SK-N-SH treated with all-trans-retinoic acid at 6 μM for 48 hours (cell line): ENCODE measurements at regions not wholly inside any gene's neighbourhood (a gene's known extent, or its start where the extent isn't known, plus 50 kb on each side); places are given as distances from the start of the nearest gene placed in this dataset.
A peak's percentile ranks its signal among the peaks of the same experiment; 100 is the strongest.

ENCODE experiments used
- ATAC-seq: fragments of 200-7000 bp; cut with Tn5 transposase; 3 replicates; pipeline ENCODE4 v1.9.1; 2020; ENCODE audit warnings: mild to moderate bottlenecking, moderate library complexity
- BACH2 ChIP-seq: fragments of 250-450 bp; sonication (Bioruptor Pico); IDR thresholded peaks from 2 replicates; pipeline ENCODE4 v1.9.0; 2021; ENCODE audit warnings: mild to moderate bottlenecking, borderline replicate concordance
- ESRRG ChIP-seq: fragments of 250-450 bp; sonication (Bioruptor Pico); IDR thresholded peaks from 2 replicates; pipeline ENCODE4 v1.6.1; 2021; ENCODE audit warnings: mild to moderate bottlenecking
- GLIS3 ChIP-seq: fragments of 250-450 bp; sonication (Bioruptor Pico); IDR thresholded peaks from 2 replicates; pipeline ENCODE4 v1.5.0; 2020; ENCODE audit warnings: mild to moderate bottlenecking, moderate library complexity
- ISL1 ChIP-seq: fragments of 250-450 bp; sonication (Bioruptor Pico); IDR thresholded peaks from 2 replicates; pipeline ENCODE4 v2.1.2; 2022; ENCODE audit warnings: mild to moderate bottlenecking, moderate library complexity
- PPARA ChIP-seq: fragments of 250-450 bp; sonication (Bioruptor Pico); IDR thresholded peaks from 2 replicates; pipeline ENCODE4 v1.5.0; 2020; ENCODE audit warnings: mild to moderate bottlenecking, borderline replicate concordance
- RARB ChIP-seq: fragments of 250-450 bp; sonication (Bioruptor Pico); IDR thresholded peaks from 2 replicates; pipeline ENCODE4 v1.8.0; 2021; ENCODE audit warnings: mild to moderate bottlenecking, moderate library complexity
- SNAI2 ChIP-seq: fragments of 250-450 bp; sonication (Bioruptor Pico); IDR thresholded peaks from 2 replicates; pipeline ENCODE4 v1.5.0; 2020; ENCODE audit warnings: mild to moderate bottlenecking, moderate library complexity
- TCF4 ChIP-seq: fragments of 250-450 bp; sonication (Bioruptor Pico); IDR thresholded peaks from 2 replicates; pipeline ENCODE4 v1.8.0; 2021; ENCODE audit warnings: mild to moderate bottlenecking, moderate library complexity, borderline replicate concordance
- TOX ChIP-seq: fragments of 250-450 bp; sonication (Bioruptor Pico); IDR thresholded peaks from 2 replicates; pipeline ENCODE4 v1.8.0; 2021; ENCODE audit warnings: mild to moderate bottlenecking, moderate library complexity, borderline replicate concordance
- ZC3H10 ChIP-seq: fragments of 250-450 bp; sonication (Bioruptor Pico); IDR thresholded peaks from 2 replicates; pipeline ENCODE4 v1.5.1; 2021; ENCODE audit warnings: mild to moderate bottlenecking, moderate library complexity
- ZFP3 ChIP-seq: fragments of 250-450 bp; sonication (Bioruptor Pico); IDR thresholded peaks from 2 replicates; pipeline ENCODE4 v1.5.0; 2020; ENCODE audit warnings: mild to moderate bottlenecking, moderate library complexity
- ZNF565 ChIP-seq: fragments of 450-650 bp; formaldehyde crosslinking; conservative IDR thresholded peaks from 2 replicates; pipeline ENCODE4 v1.5.0; 2020; ENCODE audit warnings: low read depth, mild to moderate bottlenecking, moderate library complexity
- ZNF70 ChIP-seq: fragments of 450-650 bp; formaldehyde crosslinking; IDR thresholded peaks from 2 replicates; pipeline ENCODE4 v1.5.0; 2020; ENCODE audit warnings: mild to moderate bottlenecking, moderate library complexity
- ZNF8 ChIP-seq: fragments of 450-650 bp; formaldehyde crosslinking; IDR thresholded peaks from 2 replicates; pipeline ENCODE4 v1.5.0; 2020; ENCODE audit warnings: mild to moderate bottlenecking, moderate library complexity
- TF ChIP-seq, protein P1 (sequence below): fragments of 250-450 bp; sonication (Bioruptor Pico); IDR thresholded peaks from 2 replicates; pipeline ENCODE4 v1.8.0; 2020; ENCODE audit warnings: mild to moderate bottlenecking, moderate library complexity, borderline replicate concordance
- TF ChIP-seq, protein P2 (sequence below): fragments of 250-450 bp; sonication (Bioruptor Pico); IDR thresholded peaks from 2 replicates; pipeline ENCODE4 v1.5.1; 2020; ENCODE audit warnings: low read depth, mild to moderate bottlenecking, moderate library complexity
- TF ChIP-seq, protein P3 (sequence below): fragments of 250-450 bp; sonication (Bioruptor Pico); IDR thresholded peaks from 2 replicates; pipeline ENCODE4 v1.8.0; 2021; ENCODE audit warnings: low read depth, mild to moderate bottlenecking, moderate library complexity, borderline replicate concordance
- TF ChIP-seq, protein P4 (sequence below): fragments of 250-450 bp; sonication (Bioruptor Pico); IDR thresholded peaks from 2 replicates; pipeline ENCODE4 v1.5.0; 2020; ENCODE audit warnings: mild to moderate bottlenecking, moderate library complexity

GRCh38 chr13:105848494-105848893 is 687.0 kb downstream of the EFNB2 start:
- TF ChIP-seq, protein P1, sequence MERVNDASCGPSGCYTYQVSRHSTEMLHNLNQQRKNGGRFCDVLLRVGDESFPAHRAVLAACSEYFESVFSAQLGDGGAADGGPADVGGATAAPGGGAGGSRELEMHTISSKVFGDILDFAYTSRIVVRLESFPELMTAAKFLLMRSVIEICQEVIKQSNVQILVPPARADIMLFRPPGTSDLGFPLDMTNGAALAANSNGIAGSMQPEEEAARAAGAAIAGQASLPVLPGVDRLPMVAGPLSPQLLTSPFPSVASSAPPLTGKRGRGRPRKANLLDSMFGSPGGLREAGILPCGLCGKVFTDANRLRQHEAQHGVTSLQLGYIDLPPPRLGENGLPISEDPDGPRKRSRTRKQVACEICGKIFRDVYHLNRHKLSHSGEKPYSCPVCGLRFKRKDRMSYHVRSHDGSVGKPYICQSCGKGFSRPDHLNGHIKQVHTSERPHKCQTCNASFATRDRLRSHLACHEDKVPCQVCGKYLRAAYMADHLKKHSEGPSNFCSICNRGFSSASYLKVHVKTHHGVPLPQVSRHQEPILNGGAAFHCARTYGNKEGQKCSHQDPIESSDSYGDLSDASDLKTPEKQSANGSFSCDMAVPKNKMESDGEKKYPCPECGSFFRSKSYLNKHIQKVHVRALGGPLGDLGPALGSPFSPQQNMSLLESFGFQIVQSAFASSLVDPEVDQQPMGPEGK (CRISPR knock-in tag): no peak
- TF ChIP-seq GLIS3 (CRISPR knock-in tag): no peak
- TF ChIP-seq TCF4 (CRISPR knock-in tag): no peak
- no peak for TF ChIP-seq BACH2 (CRISPR knock-in tag)
- TF ChIP-seq ZC3H10: no peak
- no peak for TF ChIP-seq ESRRG (CRISPR knock-in tag)
- TF ChIP-seq PPARA: no peak
- no peak for TF ChIP-seq SNAI2 (CRISPR knock-in tag)
- TF ChIP-seq RARB (CRISPR knock-in tag): no peak
- TF ChIP-seq ZFP3 (CRISPR knock-in tag): no peak
- TF ChIP-seq, protein P2, sequence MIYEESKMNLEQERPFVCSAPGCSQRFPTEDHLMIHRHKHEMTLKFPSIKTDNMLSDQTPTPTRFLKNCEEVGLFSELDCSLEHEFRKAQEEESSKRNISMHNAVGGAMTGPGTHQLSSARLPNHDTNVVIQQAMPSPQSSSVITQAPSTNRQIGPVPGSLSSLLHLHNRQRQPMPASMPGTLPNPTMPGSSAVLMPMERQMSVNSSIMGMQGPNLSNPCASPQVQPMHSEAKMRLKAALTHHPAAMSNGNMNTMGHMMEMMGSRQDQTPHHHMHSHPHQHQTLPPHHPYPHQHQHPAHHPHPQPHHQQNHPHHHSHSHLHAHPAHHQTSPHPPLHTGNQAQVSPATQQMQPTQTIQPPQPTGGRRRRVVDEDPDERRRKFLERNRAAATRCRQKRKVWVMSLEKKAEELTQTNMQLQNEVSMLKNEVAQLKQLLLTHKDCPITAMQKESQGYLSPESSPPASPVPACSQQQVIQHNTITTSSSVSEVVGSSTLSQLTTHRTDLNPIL: no peak
- TF ChIP-seq, all 23 proteins: peak for 0
- no peak; the same call in 2 of the 3 replicates for ATAC-seq

DNA sequence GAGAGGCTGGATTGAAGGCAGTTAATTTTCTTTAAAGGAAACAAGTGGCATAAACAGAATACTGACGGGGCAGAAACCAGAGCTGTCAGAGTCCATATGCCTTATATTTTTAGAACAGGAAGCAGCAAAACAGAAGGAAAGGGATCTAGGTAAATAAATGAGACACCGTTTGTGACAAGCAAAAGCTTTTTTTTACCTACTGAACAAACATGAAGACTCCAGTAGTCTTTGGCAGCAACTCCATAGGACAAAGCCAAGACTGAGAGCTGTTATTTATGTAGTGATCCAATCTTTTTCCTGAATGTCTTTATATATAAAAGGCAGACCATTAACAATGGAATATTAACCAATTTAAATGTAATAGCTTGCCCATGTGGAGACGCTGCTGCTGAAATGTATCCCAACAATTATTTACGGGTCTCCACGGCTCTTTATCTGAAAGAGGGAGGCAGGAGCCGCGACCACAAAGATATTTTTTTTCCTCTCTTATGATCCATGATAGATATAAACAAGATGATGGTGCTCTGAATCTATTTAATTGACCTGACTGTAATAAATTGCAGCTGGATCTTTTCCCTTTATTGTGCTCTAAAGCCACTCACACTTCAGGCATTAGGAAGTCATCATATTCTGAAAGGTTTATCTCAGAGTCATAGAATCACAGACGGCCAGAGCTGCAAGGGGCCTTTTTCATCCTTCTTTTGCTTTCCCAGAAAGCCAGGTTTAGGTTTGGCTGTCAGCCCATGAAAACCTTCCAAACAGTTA is 687.8 kb downstream of the EFNB2 start:
- no peak for TF ChIP-seq ZNF565 (CRISPR knock-in tag)
- TF ChIP-seq GLIS3 (CRISPR knock-in tag): no peak
- TF ChIP-seq ZNF8: peak; percentile 37; the same call in 1 of the 2 replicates
- peak; percentile 37; the same call in 1 of the 2 replicates for TF ChIP-seq ZFP3 (CRISPR knock-in tag)
- TF ChIP-seq TOX (CRISPR knock-in tag): no peak
- TF ChIP-seq, protein P3, sequence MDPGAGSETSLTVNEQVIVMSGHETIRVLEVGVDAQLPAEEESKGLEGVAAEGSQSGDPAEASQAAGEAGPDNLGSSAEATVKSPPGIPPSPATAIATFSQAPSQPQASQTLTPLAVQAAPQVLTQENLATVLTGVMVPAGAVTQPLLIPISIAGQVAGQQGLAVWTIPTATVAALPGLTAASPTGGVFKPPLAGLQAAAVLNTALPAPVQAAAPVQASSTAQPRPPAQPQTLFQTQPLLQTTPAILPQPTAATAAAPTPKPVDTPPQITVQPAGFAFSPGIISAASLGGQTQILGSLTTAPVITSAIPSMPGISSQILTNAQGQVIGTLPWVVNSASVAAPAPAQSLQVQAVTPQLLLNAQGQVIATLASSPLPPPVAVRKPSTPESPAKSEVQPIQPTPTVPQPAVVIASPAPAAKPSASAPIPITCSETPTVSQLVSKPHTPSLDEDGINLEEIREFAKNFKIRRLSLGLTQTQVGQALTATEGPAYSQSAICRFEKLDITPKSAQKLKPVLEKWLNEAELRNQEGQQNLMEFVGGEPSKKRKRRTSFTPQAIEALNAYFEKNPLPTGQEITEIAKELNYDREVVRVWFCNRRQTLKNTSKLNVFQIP (CRISPR knock-in tag): 0 out of 2 replicates have a peak, but pooled peaks have one; percentile 63
- TF ChIP-seq, protein P4, sequence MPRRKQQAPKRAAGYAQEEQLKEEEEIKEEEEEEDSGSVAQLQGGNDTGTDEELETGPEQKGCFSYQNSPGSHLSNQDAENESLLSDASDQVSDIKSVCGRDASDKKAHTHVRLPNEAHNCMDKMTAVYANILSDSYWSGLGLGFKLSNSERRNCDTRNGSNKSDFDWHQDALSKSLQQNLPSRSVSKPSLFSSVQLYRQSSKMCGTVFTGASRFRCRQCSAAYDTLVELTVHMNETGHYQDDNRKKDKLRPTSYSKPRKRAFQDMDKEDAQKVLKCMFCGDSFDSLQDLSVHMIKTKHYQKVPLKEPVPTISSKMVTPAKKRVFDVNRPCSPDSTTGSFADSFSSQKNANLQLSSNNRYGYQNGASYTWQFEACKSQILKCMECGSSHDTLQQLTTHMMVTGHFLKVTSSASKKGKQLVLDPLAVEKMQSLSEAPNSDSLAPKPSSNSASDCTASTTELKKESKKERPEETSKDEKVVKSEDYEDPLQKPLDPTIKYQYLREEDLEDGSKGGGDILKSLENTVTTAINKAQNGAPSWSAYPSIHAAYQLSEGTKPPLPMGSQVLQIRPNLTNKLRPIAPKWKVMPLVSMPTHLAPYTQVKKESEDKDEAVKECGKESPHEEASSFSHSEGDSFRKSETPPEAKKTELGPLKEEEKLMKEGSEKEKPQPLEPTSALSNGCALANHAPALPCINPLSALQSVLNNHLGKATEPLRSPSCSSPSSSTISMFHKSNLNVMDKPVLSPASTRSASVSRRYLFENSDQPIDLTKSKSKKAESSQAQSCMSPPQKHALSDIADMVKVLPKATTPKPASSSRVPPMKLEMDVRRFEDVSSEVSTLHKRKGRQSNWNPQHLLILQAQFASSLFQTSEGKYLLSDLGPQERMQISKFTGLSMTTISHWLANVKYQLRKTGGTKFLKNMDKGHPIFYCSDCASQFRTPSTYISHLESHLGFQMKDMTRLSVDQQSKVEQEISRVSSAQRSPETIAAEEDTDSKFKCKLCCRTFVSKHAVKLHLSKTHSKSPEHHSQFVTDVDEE: peak; percentile 83
- TF ChIP-seq ISL1 (CRISPR knock-in tag): peak; percentile 87
- TF ChIP-seq TCF4 (CRISPR knock-in tag): peak; percentile 55
- no peak for TF ChIP-seq ZNF70 (CRISPR knock-in tag)
- TF ChIP-seq, all 23 proteins: peak for 6
- ATAC-seq: peak; percentile 84

- no peak for ATAC-seq
- TF ChIP-seq ZFP3 (CRISPR knock-in tag) (peak; percentile 95), PPARA (no peak)
Measured at GRCh38 chr13:105846923-105847322, 688.5 kb downstream of the EFNB2 start.

- no peak for ATAC-seq
- TF ChIP-seq TCF4 (CRISPR knock-in tag) (no peak), ZFP3 (CRISPR knock-in tag) (no peak), GLIS3 (CRISPR knock-in tag) (no peak), ZC3H10 (no peak), ZNF8 (no peak)
- TF ChIP-seq, protein P2: no peak
- TF ChIP-seq, protein P4: no peak
Measured at GRCh38 chr13:105841286-105841685, 694.2 kb downstream of the EFNB2 start.
